ENCODE measurements at regions not wholly inside any gene's neighbourhood (a gene's known extent, or its start where the extent isn't known, plus 50 kb on each side); places are given as distances from the start of the nearest gene placed in this dataset.

DNA sequence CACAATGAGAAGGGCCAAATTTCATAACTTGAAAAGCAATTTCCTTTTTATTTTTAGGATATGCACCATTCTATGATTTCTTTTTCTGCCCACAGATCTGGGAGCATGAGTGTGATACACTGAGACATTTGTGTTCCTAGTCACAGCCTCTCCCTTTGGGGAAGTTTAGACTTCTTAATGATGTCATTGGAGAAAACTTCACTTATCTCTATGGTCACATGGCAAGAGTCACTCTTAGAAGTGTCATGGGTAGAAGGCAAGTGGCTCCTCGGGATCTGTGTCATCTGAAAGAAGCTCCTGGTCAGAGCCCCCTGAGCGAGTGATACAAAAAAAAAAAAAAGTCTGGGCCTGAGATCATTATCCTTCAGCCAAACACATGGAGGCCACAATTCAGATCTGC lies 62.5 kb upstream of the LGALSL start:
- TF ChIP-seq, protein P1, sequence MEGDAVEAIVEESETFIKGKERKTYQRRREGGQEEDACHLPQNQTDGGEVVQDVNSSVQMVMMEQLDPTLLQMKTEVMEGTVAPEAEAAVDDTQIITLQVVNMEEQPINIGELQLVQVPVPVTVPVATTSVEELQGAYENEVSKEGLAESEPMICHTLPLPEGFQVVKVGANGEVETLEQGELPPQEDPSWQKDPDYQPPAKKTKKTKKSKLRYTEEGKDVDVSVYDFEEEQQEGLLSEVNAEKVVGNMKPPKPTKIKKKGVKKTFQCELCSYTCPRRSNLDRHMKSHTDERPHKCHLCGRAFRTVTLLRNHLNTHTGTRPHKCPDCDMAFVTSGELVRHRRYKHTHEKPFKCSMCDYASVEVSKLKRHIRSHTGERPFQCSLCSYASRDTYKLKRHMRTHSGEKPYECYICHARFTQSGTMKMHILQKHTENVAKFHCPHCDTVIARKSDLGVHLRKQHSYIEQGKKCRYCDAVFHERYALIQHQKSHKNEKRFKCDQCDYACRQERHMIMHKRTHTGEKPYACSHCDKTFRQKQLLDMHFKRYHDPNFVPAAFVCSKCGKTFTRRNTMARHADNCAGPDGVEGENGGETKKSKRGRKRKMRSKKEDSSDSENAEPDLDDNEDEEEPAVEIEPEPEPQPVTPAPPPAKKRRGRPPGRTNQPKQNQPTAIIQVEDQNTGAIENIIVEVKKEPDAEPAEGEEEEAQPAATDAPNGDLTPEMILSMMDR (IDR thresholded peaks at IDR 0.05; ENCODE audit: control insufficient read depth, insufficient read depth, low read depth, low read length, missing control alignments), result no peak
- DNase-seq (ENCODE audit: low read depth), result no peak
- no peak overlapping the region for H3K4me3 ChIP-seq (ENCODE audit: control insufficient read depth, low read depth, low read length)

DNA sequence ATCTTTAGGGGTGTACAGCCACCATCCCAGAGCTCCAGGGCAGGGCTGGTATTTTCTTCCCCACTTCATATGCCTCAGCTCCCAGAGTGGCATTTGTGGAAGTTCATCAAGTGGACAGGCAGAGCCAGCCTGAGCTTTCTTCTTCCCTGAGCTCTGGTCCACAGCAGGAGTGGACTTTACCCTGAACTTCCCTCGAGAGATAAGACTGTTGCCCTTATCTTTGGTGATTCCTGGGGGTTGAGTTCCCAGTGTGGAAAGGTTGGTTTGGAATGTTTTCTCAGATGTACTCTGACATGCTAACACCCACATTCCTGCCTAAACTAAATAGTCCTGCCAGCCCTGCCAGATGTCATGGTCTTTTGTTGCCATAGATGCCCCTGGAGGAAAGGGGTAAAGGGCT lies 62.0 kb upstream of the LGALSL start:
- TF ChIP-seq, protein P1 (IDR thresholded peaks at IDR 0.05; ENCODE audit: control insufficient read depth, insufficient read depth, low read depth, low read length, missing control alignments), result no peak
- H3K4me3 ChIP-seq (ENCODE audit: control insufficient read depth, low read depth, low read length), result no peak overlapping the region
- DNase-seq (ENCODE audit: low read depth), result no peak

DNA sequence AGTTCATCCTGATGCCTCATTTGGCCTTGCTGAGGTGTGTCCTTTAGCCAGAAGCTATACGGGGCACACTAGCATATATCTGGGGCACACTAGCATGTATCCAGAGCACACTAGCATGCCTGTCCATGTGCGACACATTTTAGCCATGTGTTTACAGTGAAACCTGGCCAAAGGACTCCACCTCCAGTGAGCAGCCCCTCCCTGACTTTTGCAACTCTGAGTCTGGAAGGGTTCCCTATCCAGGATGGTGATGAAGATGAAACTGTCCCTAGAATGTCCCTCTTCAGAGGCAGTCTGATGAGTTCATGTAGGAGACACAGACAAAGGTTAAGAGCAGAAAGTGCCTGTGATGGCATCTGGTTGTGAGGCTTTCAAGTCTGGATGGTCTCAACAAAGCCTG lies 61.4 kb upstream of the LGALSL start:
- H3K4me3 ChIP-seq (ENCODE audit: control insufficient read depth, low read depth, low read length), result no peak overlapping the region
- TF ChIP-seq, protein P1 (IDR thresholded peaks at IDR 0.05; ENCODE audit: control insufficient read depth, insufficient read depth, low read depth, low read length, missing control alignments), result no peak

DNA sequence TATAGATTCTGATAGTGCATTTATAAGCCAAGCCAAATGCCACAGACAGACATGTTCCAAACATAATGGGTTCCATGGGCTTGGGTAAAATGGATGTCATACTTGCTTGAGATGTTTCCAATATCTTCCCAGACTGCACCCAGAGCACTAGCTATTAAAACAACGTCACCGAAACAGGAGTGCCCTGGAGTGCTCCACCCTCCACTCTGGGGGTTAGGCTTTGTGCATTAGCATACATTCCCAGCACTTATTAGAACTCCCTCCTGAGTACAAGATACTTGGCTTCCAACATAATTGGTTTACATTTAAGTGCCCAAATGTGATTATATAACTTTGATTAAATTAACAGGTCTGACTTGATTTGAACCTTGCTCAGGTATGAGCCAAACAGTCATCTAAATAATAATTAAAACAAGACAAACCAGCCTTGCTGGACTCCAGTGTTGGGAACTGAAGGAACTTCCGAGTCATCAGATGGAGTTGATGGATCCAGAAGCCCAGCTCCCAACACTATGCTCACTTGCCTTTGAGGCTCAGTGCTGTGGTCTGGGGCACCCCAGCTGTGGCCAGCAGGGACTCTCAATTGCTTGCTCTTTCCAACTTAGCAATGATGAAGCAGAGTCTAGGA lies 60.5 kb upstream of the LGALSL start:
- TF ChIP-seq, protein P1 (IDR thresholded peaks at IDR 0.05; ENCODE audit: control insufficient read depth, insufficient read depth, low read depth, low read length, missing control alignments), result no peak
- no peak for DNase-seq (ENCODE audit: low read depth)
- no peak overlapping the region for H3K4me3 ChIP-seq (ENCODE audit: control insufficient read depth, low read depth, low read length)

More for the DNA sequence above, 61.4 kb upstream of the LGALSL start:
- no peak for DNase-seq (ENCODE audit: low read depth)

DNA sequence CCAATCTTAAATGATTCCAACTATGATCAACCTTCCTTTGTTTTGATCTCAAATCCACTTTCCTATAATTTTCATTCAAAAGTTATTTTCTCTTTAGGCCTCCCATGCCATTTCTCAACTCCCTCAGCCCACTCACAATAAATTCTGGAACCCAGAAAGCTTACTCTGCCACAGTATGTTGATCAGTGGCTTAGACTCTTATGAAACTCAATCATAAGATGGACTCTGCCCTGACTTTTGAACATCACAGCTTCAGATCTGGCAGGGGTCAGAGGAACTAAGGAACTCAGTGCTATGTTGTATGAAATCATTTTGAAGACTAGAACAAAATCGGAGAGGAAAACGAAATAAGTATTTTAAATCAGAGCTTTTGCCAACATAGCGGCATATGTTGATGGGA lies 59.8 kb upstream of the LGALSL start:
- TF ChIP-seq, protein P1 (IDR thresholded peaks at IDR 0.05; ENCODE audit: control insufficient read depth, insufficient read depth, low read depth, low read length, missing control alignments), result no peak
- no peak for DNase-seq (ENCODE audit: low read depth)

DNA sequence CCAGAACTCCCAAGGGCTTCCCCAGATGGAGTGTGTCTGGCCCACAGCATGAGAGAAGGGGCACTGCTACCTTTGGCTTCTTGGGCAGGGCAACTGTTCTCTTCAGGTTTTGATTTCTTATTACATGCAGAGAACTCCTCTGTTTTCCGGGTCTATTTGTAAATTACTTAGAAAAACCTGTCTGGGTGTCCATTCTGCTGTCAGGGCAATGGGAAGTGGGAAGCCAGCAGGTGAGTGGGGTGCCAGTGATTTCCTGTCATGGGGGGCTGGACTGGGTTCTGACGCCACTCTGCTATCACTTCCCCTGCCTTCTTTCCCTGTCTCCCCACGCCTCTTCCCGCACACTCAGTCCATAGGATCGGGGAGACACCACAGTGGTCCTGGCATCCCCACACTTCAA lies 58.0 kb upstream of the LGALSL start:
- TF ChIP-seq, protein P1 (IDR thresholded peaks at IDR 0.05; ENCODE audit: control insufficient read depth, insufficient read depth, low read depth, low read length, missing control alignments), result no peak
- no peak for DNase-seq (ENCODE audit: low read depth)
- H3K4me3 ChIP-seq (ENCODE audit: control insufficient read depth, low read depth, low read length), result no peak overlapping the region

More for the DNA sequence above, 59.8 kb upstream of the LGALSL start:
- H3K4me3 ChIP-seq (ENCODE audit: control insufficient read depth, low read depth, low read length), result no peak overlapping the region
